ENCODE measurements at regions not wholly inside any gene's neighbourhood (a gene's known extent, or its start where the extent isn't known, plus 50 kb on each side); places are given as distances from the start of the nearest gene placed in this dataset.

DNA sequence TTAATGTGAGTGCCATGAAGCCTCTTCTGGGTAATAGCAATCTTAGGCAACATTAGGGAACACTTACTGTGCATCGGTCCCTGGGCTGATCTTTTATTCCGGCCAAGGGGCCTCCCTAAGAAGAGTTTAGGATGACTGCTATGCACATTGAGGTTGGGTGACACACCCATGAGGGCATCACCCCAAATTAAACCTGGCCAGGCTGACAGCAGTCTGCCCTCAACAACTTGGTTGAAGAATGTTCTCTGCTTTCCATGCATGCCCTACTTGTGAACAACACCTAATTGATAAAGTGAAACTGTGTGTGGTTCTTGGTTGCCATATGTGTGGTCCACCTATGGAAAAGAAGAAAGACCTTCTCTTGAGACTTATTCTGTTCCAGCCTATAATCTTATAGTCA, 1098.0 kb downstream of the BCL11B start:
- POLR2A ChIA-PET, result no interaction called here
- H3K4me1 ChIP-seq (ENCODE audit: control insufficient read depth, insufficient read depth, low read length), result no peaks in the 10 kb centered on the region

DNA sequence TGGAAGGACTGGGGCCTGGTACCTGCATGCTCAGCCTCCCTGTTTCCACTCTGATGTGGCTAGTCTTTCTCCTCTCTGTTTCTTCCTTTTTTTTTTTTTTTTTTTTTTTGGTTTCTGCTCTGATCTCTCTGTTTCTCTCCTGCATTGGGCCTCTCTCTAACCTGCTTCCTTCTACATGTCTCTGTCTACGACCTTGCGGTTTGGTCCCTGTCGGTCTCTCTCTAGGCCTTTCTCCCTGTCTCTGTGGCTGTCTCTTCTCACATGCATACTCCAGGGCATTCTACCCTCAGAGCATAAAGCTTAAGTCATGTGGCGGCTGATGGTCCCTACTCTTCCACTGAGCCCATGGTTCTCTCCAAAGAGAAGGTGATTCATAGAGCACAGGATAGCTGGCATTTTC, 1096.6 kb downstream of the BCL11B start:
- CTCF ChIA-PET, result no interaction called here
- Histone ChIP-seq H3K4me1 (ENCODE audit: control insufficient read depth, insufficient read depth, low read length) (no peaks in the 10 kb centered on the region), H3K4me3 (ENCODE audit: low read depth, low read length) (no peak overlapping the region), H3K27ac (ENCODE audit: extremely low read depth, low read depth, low read length) (no peak overlapping the region), H3K9me3 (ENCODE audit: control insufficient read depth, insufficient read depth, low read depth, low read length) (no peaks in the 10 kb centered on the region), H3K36me3 (ENCODE audit: control insufficient read depth in 2 of 2, insufficient read depth in 1 of 2, low read length in 2 of 2) (no peaks in the 10 kb centered on the region)
- TF ChIP-seq, protein P1, sequence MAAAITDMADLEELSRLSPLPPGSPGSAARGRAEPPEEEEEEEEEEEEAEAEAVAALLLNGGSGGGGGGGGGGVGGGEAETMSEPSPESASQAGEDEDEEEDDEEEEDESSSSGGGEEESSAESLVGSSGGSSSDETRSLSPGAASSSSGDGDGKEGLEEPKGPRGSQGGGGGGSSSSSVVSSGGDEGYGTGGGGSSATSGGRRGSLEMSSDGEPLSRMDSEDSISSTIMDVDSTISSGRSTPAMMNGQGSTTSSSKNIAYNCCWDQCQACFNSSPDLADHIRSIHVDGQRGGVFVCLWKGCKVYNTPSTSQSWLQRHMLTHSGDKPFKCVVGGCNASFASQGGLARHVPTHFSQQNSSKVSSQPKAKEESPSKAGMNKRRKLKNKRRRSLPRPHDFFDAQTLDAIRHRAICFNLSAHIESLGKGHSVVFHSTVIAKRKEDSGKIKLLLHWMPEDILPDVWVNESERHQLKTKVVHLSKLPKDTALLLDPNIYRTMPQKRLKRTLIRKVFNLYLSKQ (tag by site-specific recombination; IDR thresholded peaks at IDR 0.05; ENCODE audit: borderline replicate concordance), result no peak
- TF ChIP-seq ZNF610 (tag by site-specific recombination; IDR thresholded peaks at IDR 0.05; ENCODE audit: borderline replicate concordance), result no peak
- no peak for TF ChIP-seq ZNF621 (tag by site-specific recombination; IDR thresholded peaks at IDR 0.05)
- TF ChIP-seq, protein P2, sequence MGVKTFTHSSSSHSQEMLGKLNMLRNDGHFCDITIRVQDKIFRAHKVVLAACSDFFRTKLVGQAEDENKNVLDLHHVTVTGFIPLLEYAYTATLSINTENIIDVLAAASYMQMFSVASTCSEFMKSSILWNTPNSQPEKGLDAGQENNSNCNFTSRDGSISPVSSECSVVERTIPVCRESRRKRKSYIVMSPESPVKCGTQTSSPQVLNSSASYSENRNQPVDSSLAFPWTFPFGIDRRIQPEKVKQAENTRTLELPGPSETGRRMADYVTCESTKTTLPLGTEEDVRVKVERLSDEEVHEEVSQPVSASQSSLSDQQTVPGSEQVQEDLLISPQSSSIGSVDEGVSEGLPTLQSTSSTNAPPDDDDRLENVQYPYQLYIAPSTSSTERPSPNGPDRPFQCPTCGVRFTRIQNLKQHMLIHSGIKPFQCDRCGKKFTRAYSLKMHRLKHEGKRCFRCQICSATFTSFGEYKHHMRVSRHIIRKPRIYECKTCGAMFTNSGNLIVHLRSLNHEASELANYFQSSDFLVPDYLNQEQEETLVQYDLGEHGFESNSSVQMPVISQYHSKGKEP (tag by site-specific recombination; IDR thresholded peaks at IDR 0.05), result no peak
- TF ChIP-seq ZNF24 (tag by site-specific recombination; IDR thresholded peaks at IDR 0.05), result no peak
- no peak for TF ChIP-seq ZNF548 (tag by site-specific recombination; IDR thresholded peaks at IDR 0.05)
- TF ChIP-seq ZNF335 (tag by site-specific recombination; conservative IDR thresholded peaks at IDR 0.05), result no peak
- POLR2A ChIA-PET, result no interaction called here

More for the DNA sequence above, 1098.0 kb downstream of the BCL11B start:
- CTCF ChIA-PET, result no interaction called here
- Histone ChIP-seq H3K36me3 (ENCODE audit: control insufficient read depth in 2 of 2, insufficient read depth in 1 of 2, low read length in 2 of 2) (no peaks in the 10 kb centered on the region), H3K9me3 (ENCODE audit: control insufficient read depth, insufficient read depth, low read depth, low read length) (no peaks in the 10 kb centered on the region), H3K4me3 (ENCODE audit: low read depth, low read length) (no peak overlapping the region), H3K27ac (ENCODE audit: extremely low read depth, low read depth, low read length) (no peak overlapping the region)
- TF ChIP-seq MYNN (tag by site-specific recombination; IDR thresholded peaks at IDR 0.05; ENCODE audit: borderline replicate concordance) (no peak), ZNF600 (tag by site-specific recombination; IDR thresholded peaks at IDR 0.05) (no peak), ZNF621 (tag by site-specific recombination; IDR thresholded peaks at IDR 0.05) (no peak), ZNF837 (tag by site-specific recombination; IDR thresholded peaks at IDR 0.05) (no peak), ZNF302 (tag by site-specific recombination; IDR thresholded peaks at IDR 0.05; ENCODE audit: low read depth) (no peak), ZNF37A (tag by site-specific recombination; IDR thresholded peaks at IDR 0.05) (no peak), ZNF214 (tag by site-specific recombination; IDR thresholded peaks at IDR 0.05; ENCODE audit: borderline replicate concordance) (no peak), ZNF433 (tag by site-specific recombination; IDR thresholded peaks at IDR 0.05; ENCODE audit: low read depth) (no peak), ZBTB48 (tag by site-specific recombination; IDR thresholded peaks at IDR 0.05) (no peak), ZNF514 (tag by site-specific recombination; IDR thresholded peaks at IDR 0.05) (no peak)
- TF ChIP-seq, protein P3, sequence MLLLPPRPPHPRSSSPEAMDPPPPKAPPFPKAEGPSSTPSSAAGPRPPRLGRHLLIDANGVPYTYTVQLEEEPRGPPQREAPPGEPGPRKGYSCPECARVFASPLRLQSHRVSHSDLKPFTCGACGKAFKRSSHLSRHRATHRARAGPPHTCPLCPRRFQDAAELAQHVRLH (tag by site-specific recombination; IDR thresholded peaks at IDR 0.05), result no peak
- TF ChIP-seq, protein P4, sequence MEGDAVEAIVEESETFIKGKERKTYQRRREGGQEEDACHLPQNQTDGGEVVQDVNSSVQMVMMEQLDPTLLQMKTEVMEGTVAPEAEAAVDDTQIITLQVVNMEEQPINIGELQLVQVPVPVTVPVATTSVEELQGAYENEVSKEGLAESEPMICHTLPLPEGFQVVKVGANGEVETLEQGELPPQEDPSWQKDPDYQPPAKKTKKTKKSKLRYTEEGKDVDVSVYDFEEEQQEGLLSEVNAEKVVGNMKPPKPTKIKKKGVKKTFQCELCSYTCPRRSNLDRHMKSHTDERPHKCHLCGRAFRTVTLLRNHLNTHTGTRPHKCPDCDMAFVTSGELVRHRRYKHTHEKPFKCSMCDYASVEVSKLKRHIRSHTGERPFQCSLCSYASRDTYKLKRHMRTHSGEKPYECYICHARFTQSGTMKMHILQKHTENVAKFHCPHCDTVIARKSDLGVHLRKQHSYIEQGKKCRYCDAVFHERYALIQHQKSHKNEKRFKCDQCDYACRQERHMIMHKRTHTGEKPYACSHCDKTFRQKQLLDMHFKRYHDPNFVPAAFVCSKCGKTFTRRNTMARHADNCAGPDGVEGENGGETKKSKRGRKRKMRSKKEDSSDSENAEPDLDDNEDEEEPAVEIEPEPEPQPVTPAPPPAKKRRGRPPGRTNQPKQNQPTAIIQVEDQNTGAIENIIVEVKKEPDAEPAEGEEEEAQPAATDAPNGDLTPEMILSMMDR (tag by site-specific recombination; IDR thresholded peaks at IDR 0.05), result no peak
- TF ChIP-seq, protein P5, sequence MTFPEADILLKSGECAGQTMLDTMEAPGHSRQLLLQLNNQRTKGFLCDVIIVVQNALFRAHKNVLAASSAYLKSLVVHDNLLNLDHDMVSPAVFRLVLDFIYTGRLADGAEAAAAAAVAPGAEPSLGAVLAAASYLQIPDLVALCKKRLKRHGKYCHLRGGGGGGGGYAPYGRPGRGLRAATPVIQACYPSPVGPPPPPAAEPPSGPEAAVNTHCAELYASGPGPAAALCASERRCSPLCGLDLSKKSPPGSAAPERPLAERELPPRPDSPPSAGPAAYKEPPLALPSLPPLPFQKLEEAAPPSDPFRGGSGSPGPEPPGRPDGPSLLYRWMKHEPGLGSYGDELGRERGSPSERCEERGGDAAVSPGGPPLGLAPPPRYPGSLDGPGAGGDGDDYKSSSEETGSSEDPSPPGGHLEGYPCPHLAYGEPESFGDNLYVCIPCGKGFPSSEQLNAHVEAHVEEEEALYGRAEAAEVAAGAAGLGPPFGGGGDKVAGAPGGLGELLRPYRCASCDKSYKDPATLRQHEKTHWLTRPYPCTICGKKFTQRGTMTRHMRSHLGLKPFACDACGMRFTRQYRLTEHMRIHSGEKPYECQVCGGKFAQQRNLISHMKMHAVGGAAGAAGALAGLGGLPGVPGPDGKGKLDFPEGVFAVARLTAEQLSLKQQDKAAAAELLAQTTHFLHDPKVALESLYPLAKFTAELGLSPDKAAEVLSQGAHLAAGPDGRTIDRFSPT (tag by site-specific recombination; IDR thresholded peaks at IDR 0.05), result no peak
